ENCODE measurements at regions not wholly inside any gene's neighbourhood (a gene's known extent, or its start where the extent isn't known, plus 50 kb on each side); places are given as distances from the start of the nearest gene placed in this dataset.

DNA sequence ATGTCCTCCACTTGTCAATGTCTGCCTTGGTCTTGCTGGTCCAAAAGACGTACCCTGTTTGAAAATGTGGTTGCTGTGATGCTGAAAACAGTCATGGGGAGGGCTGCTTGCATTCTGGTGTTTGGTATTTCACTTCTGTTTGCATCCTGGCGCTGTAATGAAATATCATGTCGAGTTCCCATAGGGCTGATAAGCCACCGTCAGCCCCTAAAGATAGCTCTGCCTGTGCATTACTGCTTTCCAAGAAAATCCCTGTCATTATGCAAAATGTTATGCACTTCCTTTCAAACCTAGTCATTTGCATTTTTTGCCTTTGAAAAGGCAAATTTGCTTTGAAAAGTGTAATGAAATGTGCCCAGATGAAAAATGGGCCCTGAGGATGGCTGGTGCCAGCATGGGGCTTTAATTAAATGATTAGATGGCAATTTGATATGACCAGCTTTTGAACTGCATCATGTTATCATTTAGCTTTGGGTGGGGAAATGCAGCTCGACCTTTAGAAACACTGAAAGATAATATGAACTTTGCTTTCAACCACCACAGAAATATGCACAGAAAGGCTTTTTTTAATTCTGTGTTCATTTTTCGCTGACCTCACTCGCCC is 374.4 kb upstream of the SGCD start:
- no peak for DNase-seq (ENCODE audit: low read depth in 2 of 2, low spot score in 1 of 2)

DNA sequence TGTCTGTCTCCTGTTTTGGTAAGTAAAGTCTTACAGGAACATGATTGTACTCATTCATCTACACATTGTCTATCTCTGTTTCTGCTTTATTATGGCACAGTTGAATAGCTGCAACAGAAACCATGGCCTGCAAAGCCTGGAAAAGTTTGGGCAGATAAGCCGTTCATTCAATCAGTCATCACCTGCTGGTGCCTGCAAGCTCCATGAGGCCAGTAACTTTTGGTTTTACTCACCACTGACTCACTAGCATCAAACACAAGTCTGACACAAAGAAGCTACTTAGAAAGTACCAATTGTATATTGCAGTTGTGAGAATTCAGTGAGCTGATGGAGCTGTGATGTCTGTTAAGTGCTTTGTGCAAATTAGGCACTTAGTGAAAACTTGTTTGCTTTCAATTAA is 373.6 kb upstream of the SGCD start:
- DNase-seq (ENCODE audit: low read depth in 2 of 2, low spot score in 1 of 2) = no peak

DNA sequence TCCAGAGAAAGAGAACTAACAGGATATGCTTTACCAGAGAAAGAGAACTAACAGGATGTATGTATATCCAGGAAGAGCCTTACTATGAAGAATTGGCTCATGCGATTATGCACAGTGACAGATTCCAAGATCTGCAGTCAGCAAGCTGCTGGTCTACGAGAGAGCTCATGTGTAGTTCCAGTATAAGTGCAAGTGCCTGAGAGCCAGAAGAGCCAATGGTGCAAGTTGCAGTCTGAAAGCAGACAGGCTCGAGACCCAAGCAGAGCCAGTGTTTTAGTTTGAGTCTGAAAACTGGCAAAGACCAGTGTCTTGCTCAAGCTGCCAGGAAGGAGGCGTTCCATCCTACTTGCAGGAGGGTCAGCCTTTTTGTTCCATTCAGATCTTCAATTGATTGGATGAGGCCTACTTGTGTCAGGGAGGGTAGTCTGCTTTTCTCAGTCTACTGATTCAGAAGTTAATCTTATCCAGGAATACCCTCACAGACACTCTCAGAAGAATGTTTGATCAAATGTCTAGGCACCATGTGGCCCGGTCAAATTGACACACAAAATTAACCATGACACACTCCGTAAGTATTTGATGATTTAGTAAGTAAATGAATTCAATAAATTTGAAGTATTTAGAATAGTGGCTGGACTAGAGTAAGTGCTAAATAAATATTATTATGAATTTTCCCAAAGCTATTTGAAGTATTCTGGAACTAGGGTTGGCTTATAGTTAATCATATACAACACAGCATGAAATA is 372.1 kb upstream of the SGCD start:
- DNase-seq (ENCODE audit: low read depth in 2 of 2, low spot score in 1 of 2) = no peak

DNA sequence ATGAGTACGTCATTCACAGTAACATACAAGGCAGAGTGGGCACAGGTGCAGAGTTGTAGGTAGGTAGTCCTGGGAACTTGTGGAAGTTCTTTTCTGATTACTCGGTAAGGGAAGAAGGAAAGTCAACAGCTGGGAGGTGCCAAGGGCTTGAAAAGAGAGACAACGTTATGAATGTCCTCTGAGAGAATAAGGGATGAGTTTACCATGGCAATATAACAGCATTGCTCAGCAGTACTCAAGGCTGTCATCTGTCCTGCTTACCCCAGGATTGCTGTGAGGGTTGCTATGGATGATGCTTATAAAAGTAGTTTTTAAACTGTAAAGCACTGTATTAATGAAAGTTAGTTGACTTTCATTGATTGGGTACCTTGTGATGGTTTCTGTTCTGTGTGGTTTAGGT is 369.1 kb upstream of the SGCD start:
- no peak for DNase-seq (ENCODE audit: low read depth in 2 of 2, low spot score in 1 of 2)

DNA sequence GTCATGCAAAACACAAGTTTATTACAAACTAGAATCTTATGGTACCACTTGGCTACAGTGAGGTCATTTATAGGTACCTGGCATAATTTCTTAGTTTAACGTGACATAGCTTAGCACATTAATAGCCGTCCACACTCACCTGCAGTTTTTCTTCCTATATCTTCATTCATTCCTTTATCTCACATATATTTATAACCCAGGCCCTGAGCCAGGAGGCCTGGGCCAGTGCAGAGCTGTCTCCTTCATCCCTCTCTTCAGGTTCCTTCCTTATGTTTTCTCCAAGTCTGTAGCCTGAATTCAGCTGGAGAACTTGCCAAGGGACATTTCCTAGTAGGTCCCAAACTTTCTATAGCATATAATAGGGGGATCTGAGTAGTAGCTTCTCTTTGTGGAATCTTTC is 367.9 kb upstream of the SGCD start:
- DNase-seq (ENCODE audit: low read depth in 2 of 2, low spot score in 1 of 2) = no peak

DNA sequence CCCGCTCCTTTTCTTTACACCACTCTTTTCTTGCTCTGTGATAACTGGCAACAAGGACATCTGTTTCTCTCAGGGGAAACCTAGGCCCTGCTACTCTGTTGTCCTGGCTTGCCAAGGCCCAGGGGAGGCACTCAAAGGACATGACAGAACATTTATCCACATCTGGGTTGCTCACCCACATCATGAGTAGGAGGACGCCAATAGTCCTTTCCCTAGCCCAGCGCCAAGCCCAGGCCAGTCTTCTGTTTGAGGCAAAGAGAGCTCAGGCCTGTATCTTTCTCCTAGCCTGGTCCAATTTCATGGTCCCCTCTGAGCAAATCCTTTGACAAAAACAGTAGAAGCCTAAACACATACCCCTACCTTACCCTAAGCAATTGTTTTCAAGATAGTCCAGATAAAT is 366.8 kb upstream of the SGCD start:
- no peak for DNase-seq (ENCODE audit: low read depth in 2 of 2, low spot score in 1 of 2)

DNA sequence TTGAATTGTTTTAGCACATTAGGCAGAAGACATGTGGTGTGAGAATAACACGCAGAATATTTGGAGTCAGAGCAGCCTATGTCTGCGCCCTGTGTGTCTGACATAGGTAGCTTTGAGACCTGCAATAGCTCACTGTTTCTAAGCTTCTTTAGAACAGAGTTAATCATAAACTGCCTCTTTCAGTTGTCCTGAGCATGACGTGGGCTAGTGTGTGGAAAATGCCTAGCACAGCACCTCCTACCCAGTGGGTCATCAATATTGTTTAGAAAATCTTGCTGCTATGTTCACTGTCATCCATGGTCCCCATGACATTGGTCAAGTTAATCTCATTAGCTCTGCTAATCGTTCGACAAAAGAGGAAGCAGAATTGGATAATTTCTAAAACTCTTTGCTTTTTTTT is 357.4 kb upstream of the SGCD start:
- no peak for DNase-seq (ENCODE audit: low read depth in 2 of 2, low spot score in 1 of 2)

DNA sequence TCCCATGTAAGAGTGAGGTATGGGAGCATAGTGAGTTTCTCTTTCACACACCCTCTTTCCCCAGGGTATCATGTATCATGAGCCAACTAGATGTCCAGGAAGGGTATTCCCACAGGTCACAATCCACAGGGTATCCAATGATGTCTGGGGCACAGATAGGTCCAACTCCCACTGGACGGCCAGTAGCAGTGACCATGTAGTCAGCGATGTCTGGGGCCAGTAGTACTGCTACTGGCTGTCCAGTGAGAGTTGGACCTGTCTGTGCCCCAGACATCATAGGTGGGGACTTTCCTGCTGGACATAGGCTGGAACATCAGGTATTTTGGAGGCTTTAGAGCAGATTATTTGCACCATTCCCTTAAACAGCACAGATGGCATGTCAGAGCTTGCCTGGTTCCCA is 352.6 kb upstream of the SGCD start:
- no peak for DNase-seq (ENCODE audit: low read depth in 2 of 2, low spot score in 1 of 2)

DNA sequence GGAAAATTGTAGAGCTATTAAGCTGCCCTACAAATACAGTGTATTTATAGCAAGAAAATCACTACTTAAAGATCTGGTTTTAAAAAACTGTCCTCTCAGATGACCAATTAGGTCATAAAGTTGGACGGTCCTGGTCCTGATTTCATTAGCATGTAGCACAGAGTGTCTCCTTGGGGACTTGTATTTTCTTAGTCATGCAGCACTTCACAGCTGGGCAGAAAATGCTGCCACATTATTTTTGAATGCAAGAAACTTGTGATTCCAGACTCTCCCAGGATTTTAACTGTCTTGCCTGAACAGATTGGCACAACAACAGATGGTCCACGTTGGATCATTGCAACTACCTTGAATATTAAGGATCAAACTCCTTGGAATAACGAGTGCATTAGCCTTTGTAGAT is 348.1 kb upstream of the SGCD start:
- no peak for DNase-seq (ENCODE audit: low read depth in 2 of 2, low spot score in 1 of 2)

DNA sequence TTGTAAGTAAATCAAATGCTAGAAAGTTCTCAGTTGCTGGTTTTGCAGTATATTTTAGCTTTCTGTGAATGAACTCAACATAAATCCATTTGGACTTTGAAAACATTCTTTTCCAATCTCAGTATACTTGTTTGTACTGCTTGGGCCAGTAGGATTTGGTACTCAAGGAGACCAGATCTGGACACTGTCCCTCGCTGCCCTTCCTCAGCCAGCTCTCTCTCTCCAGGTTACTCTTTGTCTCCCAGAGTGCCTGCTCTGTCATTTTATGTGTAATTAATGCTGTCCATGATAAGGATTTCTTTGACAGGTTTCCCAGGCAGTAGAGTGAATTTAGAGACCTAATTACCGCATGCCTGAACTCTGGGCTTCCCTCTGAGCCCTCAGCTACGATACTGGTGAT is 344.6 kb upstream of the SGCD start:
- DNase-seq (ENCODE audit: low read depth in 2 of 2, low spot score in 1 of 2) = no peak

DNA sequence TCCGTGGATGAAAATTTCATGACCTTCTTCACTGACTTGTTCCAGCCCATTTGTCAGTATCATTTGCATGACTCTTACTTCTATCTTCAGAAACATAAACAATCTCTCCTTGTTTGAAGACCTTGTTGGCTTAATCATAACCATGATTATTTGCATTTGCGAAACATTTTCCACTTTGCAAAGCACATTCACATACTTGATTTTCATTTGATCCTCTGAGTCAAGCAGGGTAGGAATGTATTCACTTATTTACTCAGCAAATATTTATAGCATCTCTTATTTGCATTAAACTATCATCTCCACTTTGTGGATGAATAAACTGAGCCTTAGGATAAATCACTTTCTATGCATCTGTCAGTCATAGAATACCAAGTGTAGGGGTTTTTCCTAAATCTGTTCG is 343.0 kb upstream of the SGCD start:
- no peak for DNase-seq (ENCODE audit: low read depth in 2 of 2, low spot score in 1 of 2)

DNA sequence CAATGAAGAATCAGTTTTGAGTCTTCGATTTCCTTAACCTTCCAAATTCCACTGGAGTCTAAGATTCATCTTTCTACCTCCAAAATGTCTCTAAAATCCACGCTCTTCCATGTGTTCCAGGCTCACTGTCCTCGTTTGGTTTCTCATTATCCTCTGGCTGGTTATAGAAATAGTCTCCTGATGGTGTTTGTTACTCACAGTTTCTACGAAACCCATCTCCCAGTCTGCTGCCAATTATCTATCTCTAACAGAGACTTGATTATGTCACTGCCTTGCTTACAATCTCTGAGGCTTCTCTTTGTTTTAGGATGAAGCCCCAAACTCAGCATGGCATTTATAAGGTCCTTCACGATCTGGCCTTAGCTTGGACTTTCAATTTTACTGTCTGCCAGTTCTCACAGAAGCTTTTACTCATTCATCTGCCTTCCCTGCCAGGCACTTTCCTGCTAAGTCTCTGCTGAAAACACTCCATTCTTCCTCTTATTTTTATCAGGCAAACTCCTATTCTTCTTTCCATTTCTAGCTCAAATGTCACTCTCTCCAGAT is 339.6 kb upstream of the SGCD start:
- no peak for DNase-seq (ENCODE audit: low read depth in 2 of 2, low spot score in 1 of 2)

DNA sequence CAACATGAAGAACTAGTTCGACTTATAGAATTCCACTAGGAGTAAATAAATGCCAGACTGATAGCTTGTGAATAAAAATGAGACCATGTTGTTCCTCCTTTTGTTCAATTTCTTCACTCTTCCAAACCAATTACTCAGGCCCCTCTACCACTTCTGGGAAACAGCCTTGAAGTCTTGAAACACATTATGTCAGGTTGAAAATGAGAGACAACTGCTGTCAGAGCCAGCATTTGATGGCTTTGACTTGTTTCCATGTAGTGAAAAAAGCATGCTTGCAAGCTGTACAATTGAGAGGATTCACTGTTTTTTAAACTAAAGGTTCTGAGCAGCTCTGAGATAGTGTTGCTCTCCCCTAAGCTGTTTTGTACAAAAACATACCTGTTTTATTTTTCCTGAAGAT is 337.1 kb upstream of the SGCD start:
- no peak for DNase-seq (ENCODE audit: low read depth in 2 of 2, low spot score in 1 of 2)

DNA sequence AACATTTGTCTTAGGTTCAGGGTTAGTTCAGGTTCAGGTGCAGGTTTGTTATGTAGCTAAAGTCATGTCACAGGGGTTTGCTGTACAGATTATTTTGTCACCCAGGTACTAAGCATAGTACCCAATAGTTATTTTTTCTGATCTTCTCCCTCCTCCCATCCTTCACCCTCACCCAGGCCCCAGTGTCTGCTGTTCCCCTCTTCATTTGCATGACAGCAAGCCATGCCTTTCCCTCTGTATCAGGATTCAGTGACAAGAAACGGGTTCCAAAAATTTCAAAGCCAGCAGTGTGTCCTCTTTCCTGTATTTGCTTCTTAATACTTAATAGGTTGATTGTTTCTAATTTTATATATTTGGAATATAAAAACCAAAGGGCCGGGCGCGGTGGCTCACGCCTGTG is 330.8 kb upstream of the SGCD start:
- no peak for DNase-seq (ENCODE audit: low read depth in 2 of 2, low spot score in 1 of 2)

DNA sequence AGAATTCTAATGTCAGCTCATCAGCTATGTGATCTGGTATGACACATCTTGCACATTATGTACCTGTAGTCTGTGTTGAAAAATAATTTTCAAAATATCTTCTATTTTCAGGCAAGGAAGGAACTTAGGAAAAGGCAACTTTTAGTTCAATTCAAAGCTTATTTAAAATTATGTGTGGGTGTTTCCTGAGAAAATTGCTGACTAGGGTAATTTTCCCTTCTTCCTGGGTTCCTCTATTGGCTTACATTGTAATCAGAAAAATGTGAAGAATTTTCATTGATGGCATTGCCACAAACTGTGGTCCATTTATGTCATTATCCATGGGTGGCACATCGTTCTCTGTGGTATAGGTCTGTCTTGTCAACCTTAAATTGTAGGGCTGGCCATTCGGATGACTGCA is 328.7 kb upstream of the SGCD start:
- DNase-seq (ENCODE audit: low read depth in 2 of 2, low spot score in 1 of 2) = no peak

DNA sequence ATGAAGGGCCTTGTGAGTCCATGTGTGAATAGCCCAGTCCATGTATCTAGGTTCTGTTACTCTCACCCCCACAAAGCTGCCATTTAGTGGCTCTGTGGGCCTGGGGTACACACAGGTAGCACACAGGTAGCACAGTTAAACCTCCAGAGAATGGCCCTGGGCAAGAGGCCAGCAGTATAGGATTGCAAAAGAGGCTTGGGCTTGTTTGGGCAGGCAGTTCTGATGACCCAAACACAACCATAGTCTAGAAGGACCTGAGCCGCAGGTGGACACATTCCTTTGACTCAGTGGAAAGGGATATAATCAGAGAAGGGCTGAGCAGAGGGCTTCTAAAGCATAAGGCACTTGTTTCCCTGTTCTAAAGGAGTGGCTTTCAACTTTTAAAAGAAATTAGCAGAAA is 326.8 kb upstream of the SGCD start:
- DNase-seq (ENCODE audit: low read depth in 2 of 2, low spot score in 1 of 2) = no peak

DNA sequence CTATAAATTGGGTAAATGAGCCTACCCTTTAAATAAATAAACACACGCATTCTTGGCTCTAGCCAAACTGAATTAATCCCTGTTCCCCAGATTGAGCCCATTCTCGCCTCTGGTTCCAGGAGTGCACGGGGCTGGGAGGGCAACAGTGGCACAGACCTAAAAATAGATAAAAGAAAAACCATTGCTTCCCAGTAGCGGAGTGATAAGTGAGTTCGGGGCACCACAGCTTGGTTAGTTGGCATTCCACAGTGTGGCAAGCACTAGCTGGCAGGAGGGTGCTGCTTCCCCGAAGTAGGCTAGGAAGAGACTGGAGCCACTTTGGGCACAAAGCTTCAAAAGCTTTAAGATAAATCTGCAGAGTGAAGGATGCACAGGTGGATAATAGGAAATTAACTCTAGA is 322.2 kb upstream of the SGCD start:
- no peak for DNase-seq (ENCODE audit: low read depth in 2 of 2, low spot score in 1 of 2)

DNA sequence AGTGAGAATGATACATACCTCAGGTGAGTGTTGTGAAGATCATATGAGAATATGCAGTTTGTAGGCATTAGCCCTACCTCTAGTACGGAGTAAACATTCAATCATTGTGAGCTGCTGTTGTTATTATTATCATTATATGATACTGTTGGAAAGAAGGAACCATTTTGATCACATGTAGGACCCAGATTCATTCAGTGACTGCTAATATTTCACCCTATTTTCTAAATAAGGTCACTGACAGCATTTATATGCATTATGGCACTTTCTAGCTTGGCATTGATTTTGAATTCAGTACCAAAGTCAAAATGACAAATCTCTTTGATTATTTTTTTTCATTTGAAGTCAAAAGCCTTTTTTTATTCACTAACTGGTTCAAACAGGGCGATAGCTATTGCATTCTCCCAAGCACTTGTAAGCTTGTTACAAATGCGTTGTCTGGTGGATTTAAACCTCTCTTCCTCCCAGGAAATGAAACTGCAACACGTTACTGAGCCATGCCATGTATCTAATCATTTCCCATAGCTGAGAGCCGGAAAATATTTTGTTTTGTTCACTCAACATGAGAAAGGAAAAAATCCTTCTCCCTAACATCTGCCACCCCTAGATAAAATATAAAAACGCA is 320.8 kb upstream of the SGCD start:
- no peak for DNase-seq (ENCODE audit: low read depth in 2 of 2, low spot score in 1 of 2)

DNA sequence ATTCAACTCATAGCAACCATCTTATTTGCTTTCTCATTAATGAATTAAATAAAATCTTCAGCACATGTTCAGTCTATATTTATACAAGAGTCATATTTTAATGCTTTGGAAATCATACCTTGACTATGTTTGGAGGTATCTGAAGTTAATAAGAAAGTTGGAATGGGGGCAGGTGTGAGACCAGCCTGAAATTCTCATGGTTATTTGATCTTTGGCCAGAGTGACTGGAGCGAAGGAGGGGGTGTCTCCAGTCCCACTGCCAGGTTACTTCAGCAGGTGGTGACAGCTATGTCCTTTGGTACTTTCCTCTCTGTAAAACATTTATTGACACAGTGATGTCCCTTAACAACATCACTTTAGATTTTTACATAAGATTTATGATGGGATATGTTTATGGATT is 318.1 kb upstream of the SGCD start:
- DNase-seq (ENCODE audit: low read depth in 2 of 2, low spot score in 1 of 2) = no peak

DNA sequence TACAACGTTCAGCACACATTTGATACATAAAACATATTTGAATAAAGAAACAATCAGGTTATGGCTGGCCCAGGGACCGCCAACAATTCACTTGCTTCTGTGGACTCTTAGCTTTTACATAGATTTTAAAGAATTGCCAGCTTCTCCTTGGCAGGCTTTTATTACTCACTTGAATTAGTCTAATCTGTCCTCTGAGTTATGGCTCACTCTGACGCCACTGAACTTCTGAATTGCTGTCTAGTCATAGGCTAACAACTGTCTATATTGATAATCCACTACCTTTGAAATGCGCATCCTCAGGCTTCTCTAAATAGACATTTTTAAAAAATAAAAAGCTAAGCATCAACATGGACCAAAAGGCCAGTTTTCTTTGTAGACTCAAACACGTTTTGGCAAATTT is 317.4 kb upstream of the SGCD start:
- no peak for DNase-seq (ENCODE audit: low read depth in 2 of 2, low spot score in 1 of 2)

DNA sequence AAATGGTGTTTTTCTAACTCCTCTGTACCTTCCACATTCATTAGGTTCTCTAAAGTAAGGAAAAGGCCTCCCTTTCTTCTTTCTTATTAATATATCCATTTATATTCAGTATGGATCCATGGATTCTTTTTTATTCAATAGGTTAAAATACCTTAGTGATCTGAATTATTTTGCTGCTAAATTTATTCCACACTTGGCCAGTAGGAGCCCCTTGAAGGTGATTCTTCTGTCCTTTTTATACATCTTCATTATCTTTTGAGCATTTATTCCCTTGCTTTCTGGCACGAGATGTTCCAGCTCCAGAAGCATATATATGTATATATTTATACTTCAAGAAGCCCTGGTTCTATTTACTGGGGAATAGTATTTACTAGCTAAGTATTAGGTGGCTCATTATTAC is 311.8 kb upstream of the SGCD start:
- no peak for DNase-seq (ENCODE audit: low read depth in 2 of 2, low spot score in 1 of 2)

DNA sequence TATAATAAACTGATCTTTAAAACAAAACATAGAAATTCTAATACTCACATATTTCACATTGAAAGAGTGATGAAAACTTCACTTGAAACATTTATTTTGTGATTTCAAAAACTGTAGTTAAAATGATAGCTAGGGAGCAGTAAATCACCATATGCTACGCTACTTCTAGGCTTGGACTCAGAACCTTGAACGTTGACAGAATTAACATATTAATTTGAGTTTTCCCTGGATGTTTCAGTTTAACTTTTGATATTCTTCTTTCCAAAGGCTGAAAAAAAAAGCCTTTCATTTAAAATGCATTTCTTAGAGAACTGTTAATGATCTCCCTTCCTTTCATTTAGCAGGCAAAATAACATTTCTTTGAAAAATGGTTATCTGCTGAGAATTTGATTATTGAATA is 307.8 kb upstream of the SGCD start:
- DNase-seq (ENCODE audit: low read depth in 2 of 2, low spot score in 1 of 2) = no peak

Measured in stimulated activated CD8-positive, alpha-beta memory T cell treated with anti-CD3 and anti-CD28 coated beads, Interleukin-4, amount 100 ng/mL, for 4 hours (primary cell).